GM18520 (cell line): ENCODE measurements at regions not wholly inside any gene's neighbourhood (a gene's known extent, or its start where the extent isn't known, plus 50 kb on each side); places are given as distances from the start of the nearest gene placed in this dataset.

Experiments used
- ATAC-seq: cut with Tn5 transposase; IDR thresholded peaks from one replicate; pipeline ENCODE4 v1.9.1; 2021; ENCODE audit not compliant: unreplicated experiment

GRCh38 chr2:103942199-103942598 is 911.7 kb upstream of the POU3F3 start:
- ATAC-seq: no peak

- ATAC-seq: no peak
These were observed 908.8 kb upstream of the POU3F3 start for GRCh38 chr2:103945083-103945482.

- no peak for ATAC-seq
These were observed 894.5 kb upstream of the POU3F3 start for GRCh38 chr2:103959174-103960128.

GRCh38 chr2:103960129-103960513 is 893.8 kb upstream of the POU3F3 start:
- no peak for ATAC-seq

- no peak for ATAC-seq
These were observed 893.0 kb upstream of the POU3F3 start for GRCh38 chr2:103960951-103961350.

- no peak for ATAC-seq
These were observed 892.1 kb upstream of the POU3F3 start for GRCh38 chr2:103961862-103962261.

- no peak for ATAC-seq
These were observed 891.2 kb upstream of the POU3F3 start for GRCh38 chr2:103962670-103963069.

GRCh38 chr2:103963146-103963725 is 890.7 kb upstream of the POU3F3 start:
- ATAC-seq: no peak

- ATAC-seq: no peak
These were observed 876.7 kb upstream of the POU3F3 start for GRCh38 chr2:103977241-103977640.

GRCh38 chr2:103977668-103978067 is 876.2 kb upstream of the POU3F3 start:
- no peak for ATAC-seq

- ATAC-seq: no peak
These were observed 873.5 kb upstream of the POU3F3 start for GRCh38 chr2:103980401-103980800.

GRCh38 chr2:103982691-103983090 is 871.2 kb upstream of the POU3F3 start:
- no peak for ATAC-seq

GRCh38 chr2:103986001-103986400 is 867.9 kb upstream of the POU3F3 start:
- ATAC-seq: no peak

GRCh38 chr2:103991591-103991990 is 862.3 kb upstream of the POU3F3 start:
- no peak for ATAC-seq

GRCh38 chr2:104004821-104005220 is 849.1 kb upstream of the POU3F3 start:
- ATAC-seq: no peak

GRCh38 chr2:104016801-104017200 is 837.1 kb upstream of the POU3F3 start:
- no peak for ATAC-seq

GRCh38 chr2:104023306-104023705 is 830.6 kb upstream of the POU3F3 start:
- no peak for ATAC-seq

GRCh38 chr2:104023765-104024164 is 830.1 kb upstream of the POU3F3 start:
- no peak for ATAC-seq

GRCh38 chr2:104025295-104025694 is 828.6 kb upstream of the POU3F3 start:
- no peak for ATAC-seq

- no peak for ATAC-seq
These were observed 827.2 kb upstream of the POU3F3 start for GRCh38 chr2:104026725-104027124.

GRCh38 chr2:104027321-104027720 is 826.6 kb upstream of the POU3F3 start:
- ATAC-seq: no peak

GRCh38 chr2:104028061-104028460 is 825.9 kb upstream of the POU3F3 start:
- no peak for ATAC-seq
